GM21526 (cell line): ENCODE measurements at regions not wholly inside any gene's neighbourhood (a gene's known extent, or its start where the extent isn't known, plus 50 kb on each side); places are given as distances from the start of the nearest gene placed in this dataset.

Experiments
- ATAC-seq: cut with Tn5 transposase; IDR thresholded peaks from one replicate; pipeline ENCODE4 v1.9.1; 2021; ENCODE audit warnings: moderate library complexity; ENCODE audit not compliant: unreplicated experiment, low FRiP score

GRCh38 chr9:87084407-87084806 is 137.1 kb upstream of the GAS1 start:
- no peak for ATAC-seq

DNA sequence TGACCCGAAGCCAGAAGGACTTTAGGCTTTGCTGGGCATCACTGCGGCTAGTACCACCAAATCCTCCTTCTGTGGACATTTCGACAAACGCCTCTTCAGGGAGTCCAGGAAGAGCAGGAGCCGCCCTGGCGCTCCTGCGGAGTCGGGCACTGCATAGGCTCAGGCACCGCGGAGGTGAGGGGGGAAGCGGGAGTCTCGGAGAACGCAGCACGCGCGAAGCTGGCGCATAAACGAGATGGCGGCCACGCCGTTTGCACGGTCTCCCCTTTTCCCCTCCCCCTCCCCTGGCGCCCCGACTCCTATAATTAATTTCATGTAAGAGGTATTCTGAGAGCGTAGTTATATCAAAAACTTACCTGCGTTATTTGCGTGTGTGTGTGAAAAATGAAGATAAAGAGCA is 137.8 kb upstream of the GAS1 start:
- no peak for ATAC-seq

DNA sequence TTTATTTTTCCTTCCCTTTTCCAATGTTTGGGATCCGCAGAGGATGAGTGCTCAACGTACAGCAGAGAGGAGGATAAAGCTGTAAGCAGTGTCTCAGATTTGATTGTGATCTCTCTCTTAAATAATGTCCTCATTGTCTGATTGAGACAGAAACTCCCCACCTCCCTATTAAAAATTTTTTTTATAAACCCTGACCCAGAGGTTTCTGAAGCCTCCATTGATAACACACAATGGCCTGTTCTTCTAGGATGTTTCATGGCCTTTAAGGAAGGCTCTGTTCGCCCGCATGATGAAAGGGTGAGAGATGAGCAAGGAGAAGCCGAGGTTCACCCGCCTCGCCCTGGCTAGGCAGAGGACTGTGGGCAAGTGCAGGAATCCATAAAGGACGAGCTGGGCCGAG is 138.2 kb upstream of the GAS1 start:
- no peak for ATAC-seq

GRCh38 chr9:87086221-87086818 is 139.0 kb upstream of the GAS1 start:
- ATAC-seq, result no peak

GRCh38 chr9:87087197-87087596 is 139.9 kb upstream of the GAS1 start:
- no peak for ATAC-seq

- no peak for ATAC-seq
Observed at GRCh38 chr9:87088192-87088591, 140.9 kb upstream of the GAS1 start.

DNA sequence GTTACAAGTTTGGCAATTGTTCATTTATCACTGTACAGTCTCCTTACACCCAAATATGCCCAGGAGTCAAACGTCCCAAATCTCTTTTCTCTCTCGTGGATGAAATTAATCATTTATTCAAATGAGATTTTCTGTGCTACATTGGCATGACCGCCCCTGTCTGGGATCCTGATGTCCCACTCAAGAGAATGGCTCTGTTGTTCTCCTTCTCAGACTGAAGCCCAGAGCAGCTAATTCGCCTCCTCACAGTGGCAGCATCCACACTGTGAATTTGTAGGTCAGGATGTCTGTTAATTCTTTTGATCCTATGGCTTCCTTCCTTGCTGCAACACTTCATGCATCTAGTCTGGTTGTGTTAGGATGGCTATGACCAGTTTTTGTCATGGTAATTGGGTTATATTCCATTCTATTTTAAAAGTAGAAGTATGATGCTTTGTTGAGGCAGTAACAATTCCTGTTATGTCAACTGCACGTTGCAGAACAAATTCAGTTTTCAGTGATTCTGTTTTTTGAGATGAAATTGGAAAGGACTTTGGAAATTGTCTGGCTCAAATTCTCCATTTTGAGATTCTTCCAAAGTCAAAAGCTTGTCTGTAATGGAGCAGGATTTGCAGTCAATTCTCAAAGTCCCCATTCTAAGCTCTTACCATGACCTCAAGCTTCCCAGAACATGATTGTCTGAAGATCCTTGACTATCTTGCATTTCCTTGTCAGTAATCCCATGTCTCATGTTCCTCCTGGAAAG is 141.5 kb upstream of the GAS1 start:
- no peak for ATAC-seq

DNA sequence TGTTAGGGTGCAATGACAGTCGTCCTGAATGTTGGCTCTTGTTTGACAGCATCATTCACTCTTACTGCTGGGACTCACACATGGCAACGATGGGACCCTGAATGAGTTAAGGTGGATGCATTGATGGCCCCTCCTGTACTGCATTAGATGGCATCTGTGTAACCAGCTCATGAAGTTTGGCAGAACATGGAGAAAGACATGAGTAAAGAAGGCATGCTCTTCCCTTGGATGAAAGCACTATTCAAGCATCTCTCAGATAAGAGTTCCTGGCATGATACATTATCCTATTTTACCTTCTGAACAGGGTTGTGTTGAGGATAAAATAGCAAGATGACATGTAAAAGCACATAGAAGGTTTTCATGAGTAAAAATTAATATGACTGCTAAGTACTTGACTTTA is 142.2 kb upstream of the GAS1 start:
- no peak for ATAC-seq

DNA sequence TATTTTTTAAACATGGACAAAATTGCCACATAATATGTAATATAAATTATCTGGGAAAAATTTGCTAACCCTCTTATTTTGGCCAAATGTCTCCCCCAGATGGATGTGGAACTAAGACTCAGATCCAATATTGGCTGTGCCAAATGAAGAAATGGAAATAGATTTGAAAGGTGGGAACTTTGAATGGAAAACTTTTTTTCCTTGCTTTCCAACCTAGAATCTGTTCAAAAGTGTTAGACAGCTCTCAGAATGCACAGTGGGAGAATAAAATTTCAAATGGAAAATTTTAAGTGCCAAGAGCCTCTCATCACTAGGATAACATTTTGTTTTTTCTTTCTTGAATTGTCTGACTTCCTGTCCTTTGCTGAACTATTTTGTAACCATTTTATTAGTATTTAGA is 142.6 kb upstream of the GAS1 start:
- ATAC-seq, result no peak

- no peak for ATAC-seq
Observed at GRCh38 chr9:87093777-87094176, 146.5 kb upstream of the GAS1 start.

DNA sequence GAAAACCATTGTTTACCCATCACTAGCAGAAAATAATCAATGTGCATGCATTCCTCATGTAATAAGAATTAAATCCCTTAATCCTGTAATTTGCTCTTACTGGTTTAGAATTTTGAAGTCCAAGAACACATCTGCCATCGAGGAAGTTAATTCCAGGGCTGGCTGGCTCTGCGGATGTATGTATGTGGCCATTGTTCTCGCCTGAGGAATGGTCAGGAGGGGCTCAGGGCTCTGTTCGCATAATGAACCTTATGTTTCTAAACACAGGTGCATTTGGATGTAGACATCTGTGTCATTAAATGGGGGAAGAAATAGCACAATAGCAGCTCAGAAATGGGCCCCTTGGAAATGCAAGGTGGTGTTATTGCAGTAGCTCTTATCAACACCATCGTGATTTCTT is 148.6 kb upstream of the GAS1 start:
- no peak for ATAC-seq

GRCh38 chr9:87096506-87096905 is 149.2 kb upstream of the GAS1 start:
- ATAC-seq, result no peak

DNA sequence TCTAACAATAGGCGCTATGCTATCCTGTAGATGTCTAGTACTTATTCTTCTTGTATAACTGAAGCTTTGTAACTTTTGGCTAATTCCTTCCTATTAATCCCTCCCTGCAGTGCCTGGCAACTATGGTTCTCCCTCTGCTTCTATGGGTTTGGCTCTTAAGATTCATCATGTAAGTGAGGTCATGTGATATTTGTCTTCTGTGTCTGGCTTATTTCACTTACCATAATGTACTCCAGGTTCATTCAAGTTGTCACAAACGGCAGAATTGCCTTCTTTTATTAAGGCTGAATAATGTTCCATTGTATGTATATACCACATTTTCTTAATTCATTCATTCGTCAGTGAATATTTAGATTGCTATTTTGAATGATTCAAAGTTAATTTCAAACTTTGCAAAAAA is 149.9 kb upstream of the GAS1 start:
- ATAC-seq, result no peak

- no peak for ATAC-seq
Observed at GRCh38 chr9:87099407-87099806, 152.1 kb upstream of the GAS1 start.

DNA sequence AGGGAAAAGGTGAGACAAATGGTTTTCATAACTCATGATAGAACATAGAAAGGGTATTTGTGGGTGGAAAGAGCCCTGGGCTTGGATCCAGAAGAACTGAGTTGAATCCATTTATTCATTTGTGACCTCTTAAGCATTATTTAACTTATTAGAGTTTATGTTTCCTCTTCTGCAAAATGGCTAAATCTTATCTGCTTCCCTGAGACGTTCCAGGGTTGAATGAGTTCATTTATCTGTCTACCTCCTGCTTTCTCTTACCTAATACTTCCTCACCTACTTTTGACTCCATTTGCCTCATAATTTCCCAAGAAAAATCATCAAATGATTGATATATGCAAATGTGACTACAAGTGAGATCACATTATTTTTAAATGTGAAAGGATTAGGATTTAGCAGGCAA is 152.7 kb upstream of the GAS1 start:
- ATAC-seq, result no peak

DNA sequence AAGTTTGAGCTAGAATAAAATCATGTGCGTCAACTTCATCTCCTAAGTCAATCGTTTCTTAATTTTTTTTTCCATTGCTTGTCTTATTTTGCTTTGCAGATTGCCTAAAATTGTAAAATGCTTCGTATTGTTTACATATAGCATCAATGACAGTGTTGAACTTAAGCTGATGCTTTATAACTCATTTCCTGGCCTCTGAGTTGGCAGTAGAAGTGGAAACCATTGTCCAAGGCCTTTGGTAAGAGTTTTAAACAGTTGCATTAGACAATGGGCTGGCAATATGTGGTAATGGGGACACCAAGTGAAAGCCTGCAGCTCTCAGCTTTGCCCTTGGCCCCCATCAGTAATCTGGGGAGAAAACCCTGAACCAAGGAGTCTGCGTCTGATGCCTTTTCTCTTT is 154.8 kb upstream of the GAS1 start:
- no peak for ATAC-seq

DNA sequence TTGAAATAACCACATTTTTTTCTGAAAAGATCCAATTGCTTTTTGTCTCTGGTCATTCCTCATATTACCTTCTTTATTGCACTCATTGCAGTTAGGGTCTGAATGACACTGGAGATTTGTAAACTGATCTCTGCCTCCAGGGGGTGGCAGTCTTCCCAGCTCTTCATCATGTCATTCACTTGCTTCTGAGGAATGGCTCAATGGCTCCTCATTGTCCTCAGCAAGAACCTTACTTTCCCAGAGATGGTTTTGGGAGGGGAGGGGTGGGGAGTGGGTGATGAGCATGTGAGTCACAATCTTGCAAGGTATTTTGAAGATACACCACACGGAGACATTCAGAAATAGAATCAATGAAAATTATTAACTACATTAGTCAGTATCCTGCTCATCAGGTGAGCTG is 159.8 kb upstream of the GAS1 start:
- ATAC-seq, result no peak

GRCh38 chr9:87108661-87109060 is 161.4 kb upstream of the GAS1 start:
- ATAC-seq, result no peak

- ATAC-seq, result no peak
Observed at GRCh38 chr9:87109231-87109631, 161.9 kb upstream of the GAS1 start.

- no peak for ATAC-seq
Observed at GRCh38 chr9:87109851-87110250, 162.5 kb upstream of the GAS1 start.

GRCh38 chr9:87111010-87111409 is 163.7 kb upstream of the GAS1 start:
- ATAC-seq, result no peak

DNA sequence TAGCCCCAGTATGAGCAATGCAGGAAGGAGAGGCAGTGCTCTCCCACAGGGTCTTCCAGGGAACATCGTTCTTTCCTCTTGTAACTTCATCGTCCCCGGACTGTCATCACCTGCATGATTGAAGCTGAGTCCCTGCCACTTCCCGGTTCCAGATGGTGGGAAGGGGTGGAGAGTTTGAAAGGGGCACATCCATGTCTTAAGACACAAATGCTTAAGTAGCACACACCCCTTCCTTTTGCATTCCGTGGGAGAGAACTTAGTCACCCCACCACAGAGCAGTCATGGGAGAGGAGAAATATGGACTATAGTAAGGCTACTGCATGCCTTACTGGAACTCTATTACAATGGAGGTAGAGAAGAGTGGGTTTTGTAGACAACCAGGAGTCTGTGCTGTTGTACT is 165.3 kb upstream of the GAS1 start:
- ATAC-seq, result no peak

- no peak for ATAC-seq
Observed at GRCh38 chr9:87113874-87114273, 166.6 kb upstream of the GAS1 start.
